NCI-H774 (cell line): ENCODE measurements at regions not wholly inside any gene's neighbourhood (a gene's known extent, or its start where the extent isn't known, plus 50 kb on each side); places are given as distances from the start of the nearest gene placed in this dataset.

Experiments
- DNase-seq: peaks from one replicate; lab custom pipeline; 2025; lab: John Stamatoyannopoulos, UW

- DNase-seq, result no peak
These were observed 100.7 kb upstream of the RTL1 start for GRCh38 chr14:101004176-101004575.

DNA sequence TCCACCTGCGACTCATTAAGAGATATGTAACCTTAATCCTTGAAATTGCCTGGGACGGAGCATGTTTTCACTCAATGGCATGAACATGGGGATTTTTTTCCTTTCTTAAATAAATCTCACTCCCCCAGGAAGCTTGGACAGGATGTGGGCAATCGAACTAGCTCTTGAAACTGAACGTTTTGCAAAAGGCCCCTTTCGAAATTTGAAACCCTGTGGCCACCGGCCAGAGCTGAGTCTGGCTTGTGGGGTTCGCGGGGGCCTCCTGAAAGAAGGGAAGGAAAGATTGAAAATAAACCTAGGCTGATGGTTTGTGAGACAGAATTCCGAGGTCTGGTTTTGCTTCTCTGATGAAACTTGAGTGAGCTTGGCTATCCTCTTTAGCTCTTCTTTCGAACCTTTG, 101.4 kb upstream of the RTL1 start:
- no peak for DNase-seq

DNA sequence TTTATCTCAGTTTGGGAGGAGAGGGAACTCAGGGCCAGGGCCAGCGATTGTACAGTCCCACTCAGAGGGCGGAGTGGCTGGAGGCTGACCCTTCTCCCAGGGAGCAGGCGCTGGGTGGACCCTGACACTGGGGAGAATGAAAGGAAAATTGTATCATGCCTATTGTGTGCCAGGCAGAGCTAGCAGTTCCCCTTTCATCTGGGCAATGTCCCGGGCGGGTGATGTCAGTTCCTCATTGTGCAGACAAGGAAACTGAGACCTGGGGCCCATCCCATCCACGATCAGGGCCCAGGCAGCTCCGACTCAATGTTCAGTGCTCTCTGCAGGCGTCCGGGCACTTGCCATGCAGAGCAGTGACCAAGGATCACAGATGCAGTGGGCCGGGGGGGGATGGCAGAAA, 101.9 kb upstream of the RTL1 start:
- no peak for DNase-seq

GRCh38 chr14:101006008-101006407, 102.5 kb upstream of the RTL1 start:
- DNase-seq, result no peak

DNA sequence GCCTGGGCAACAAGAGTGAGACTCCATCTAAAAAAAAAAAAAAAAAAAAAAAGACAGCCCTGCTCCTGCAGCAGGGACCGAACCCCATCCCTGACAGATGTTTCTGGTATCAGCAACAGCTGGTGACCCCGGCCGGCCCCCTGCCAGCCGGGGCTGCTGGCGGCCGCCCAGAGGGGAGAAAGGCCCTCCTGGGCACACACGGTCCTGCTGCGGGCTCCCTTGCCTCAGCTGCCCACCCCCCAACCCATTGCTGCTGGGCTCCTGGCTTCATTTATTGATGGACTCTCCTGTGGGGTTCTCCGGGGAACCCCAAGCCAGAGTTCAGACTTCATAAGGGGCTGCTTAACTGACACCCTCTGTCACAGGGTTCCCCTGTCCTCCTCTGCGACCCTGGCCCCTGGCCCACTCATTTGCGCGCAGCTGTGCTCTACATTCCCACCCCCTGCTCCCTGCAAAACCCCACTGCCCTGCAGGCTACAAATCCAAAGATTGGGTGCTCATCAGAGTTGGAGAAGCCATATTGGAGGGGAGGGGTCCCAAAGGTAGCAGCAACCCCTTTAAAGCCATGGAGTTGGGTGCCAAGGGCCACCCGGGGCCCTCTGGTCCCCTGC, 103.6 kb upstream of the RTL1 start:
- DNase-seq, result no peak

GRCh38 chr14:101007765-101008164, 104.2 kb upstream of the RTL1 start:
- DNase-seq, result no peak

DNA sequence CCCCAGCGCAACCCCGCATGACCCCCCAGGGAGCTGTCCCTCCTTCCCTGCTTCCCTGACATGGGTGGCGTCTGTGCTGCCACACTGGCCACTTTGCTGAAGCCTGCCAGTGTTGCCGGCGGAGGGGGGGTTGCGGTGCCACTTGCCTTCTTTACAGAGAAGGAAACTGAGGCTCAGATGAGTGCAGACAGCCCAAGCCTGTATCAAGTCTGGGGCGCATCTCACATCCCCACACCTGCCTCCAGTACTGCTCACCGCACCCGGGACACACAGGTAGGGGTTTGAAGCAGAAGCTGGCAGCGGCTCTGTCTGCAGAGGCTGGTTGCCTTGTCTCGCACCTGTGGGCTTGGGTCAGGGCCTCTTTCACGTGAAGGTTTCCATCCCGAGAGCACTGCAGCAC, 104.7 kb upstream of the RTL1 start:
- no peak for DNase-seq

GRCh38 chr14:101008631-101009336, 105.3 kb upstream of the RTL1 start:
- DNase-seq, result no peak

- DNase-seq, result no peak
These were observed 106.0 kb upstream of the RTL1 start for GRCh38 chr14:101009531-101009930.

- DNase-seq, result no peak
These were observed 106.8 kb upstream of the RTL1 start for GRCh38 chr14:101010293-101010692.

DNA sequence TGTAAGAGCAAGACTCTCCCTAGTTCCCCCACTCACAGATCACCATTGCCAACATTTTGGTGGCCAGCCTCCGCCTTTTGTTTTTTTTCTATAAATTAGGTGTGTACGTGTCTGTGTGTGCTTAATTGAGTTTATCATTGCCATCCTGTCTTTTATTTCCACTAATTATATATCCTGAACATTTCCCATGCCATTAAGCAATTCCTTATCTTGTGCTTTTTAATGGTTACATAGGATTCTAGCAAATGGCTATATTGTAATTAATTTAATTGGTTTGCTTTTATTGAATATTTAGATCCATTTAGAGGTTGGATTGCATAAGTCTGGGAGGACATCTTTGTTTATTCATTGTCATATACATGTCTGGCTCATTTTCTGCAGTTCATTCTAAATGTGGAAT, 107.3 kb upstream of the RTL1 start:
- DNase-seq, result no peak

DNA sequence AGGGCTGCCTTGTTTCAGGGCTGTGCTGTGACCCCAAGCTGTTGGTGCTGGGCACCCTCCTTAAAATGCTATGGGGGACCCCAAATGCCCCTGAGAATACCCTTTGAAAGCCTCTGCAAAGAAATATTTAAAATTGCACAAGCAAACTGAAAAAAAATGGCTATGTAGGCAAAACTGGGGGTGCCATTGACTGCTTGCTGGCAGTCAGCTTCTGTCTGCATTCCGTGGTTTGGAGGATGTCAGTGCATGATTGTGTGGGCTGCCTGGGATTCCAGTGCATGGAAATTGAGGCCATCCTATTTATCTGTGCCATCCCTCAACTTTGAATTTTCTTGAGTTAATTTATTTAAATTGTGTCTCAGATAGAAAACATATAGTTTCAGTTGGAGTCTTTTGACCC, 113.7 kb upstream of the RTL1 start:
- DNase-seq, result no peak

DNA sequence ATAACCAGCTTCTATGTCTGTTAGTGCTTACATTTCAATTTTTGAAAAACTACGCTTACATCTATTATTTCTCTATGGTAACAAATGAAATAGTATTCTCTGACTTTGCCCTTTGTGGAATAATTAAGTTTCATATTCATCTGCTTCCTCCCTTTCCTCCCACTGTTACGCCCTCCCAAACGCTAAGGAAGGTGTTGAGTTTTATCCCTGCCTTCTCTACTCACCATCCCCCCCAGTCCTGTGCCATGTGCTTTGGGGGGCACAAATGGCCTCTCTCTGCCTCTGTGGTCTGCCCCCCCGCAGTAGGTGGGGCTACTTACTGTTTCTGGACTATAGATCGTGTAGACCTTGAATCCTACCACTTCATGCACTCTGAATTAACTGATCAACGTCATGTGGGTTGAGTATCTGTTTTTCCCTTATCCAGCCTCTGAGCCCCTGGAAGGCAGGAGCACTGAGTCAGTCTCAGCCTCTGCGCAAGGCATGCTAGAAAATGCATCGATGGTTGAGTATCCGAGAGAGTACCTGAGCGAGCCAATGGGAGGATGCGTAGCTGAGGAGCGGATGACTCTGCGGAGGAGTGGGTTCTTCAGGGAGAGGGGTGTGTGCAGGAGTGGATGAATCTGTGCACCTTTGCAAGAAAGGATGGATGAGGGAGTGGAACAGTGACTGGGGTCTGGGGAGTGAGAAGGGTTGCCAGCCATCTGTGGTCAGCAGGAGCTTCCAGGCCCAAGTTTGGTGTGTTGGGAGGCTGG, 114.5 kb upstream of the RTL1 start:
- no peak for DNase-seq

DNA sequence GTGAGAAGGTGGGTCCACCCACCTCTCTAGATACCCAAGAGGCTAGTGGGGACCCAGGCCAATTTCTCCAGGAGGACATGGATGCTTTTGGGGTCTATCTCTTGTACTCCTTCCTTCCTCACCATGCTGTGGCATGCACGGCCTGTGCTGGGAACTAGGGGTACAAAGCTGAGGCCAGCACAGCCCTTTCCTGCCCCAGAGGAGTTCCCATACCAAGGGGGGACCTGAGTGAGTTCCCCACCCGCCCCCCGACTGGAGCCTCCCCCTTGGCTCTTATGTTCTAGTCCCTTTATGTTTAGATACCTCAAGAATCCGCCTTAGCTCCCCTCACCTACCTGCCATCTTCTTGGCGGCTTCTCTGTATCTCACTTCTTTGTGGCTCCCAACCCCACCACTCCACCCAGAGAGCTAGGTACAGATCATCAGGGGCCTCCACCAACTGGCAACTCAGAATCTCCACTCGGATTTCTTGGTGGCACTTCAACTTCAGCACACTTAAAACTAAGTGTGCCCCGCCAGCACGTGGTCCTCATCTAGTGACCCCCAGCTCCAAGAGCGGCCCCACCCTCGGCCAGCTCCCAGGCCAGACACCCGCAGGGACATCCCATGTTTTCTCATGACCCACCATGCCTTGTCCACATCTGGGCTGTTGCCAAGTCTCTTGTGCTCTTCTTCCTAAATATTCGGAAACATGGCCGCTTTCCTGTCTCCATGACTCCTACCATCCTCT, 115.2 kb upstream of the RTL1 start:
- no peak for DNase-seq

DNA sequence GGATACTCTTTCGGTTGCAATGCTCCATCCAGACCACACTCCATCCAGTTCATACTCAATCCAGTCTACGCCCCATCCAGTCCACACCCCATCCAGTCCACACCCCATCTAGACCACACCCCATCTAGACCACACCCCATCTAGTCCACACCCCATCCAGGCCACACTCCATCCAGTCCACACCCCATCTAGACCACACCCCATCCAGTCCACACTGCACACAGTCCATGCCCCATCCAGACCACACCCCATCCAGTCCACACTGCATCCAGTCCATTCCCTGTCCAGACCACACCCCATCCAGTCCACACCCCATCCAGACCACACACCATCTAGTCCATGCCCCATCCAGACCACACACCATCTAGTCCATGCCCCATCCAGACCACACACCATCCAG, 116.0 kb upstream of the RTL1 start:
- no peak for DNase-seq

DNA sequence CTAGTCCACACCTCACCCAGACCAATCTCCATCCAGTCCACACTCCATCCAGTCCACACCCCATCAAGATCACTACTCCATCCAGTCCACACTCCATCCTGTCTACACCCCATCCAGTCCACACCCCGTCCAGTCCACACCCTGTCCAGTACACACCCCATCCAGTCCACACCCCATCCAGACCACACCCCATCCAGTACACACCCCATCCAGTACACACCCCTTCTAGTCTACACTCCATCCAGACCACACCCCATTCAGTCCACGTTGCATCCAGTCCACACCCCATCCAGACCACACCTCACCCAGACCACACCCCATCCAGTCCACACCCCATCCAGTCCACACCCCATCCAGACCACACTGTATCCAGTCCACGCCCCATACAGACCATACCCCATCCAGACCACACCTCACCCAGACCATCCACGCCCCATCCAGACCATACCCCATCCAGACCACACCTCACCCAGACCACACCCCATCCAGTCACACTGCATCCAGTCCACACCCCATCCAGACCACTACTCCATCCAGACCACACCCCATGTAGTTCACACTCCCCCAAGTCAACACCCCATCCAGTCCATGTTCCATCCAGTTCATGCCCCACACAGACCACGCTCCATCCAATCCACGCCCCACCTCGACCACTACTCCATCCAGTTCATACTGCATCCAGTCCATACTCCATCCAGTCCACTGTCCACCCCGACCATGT, 116.6 kb upstream of the RTL1 start:
- DNase-seq, result no peak

DNA sequence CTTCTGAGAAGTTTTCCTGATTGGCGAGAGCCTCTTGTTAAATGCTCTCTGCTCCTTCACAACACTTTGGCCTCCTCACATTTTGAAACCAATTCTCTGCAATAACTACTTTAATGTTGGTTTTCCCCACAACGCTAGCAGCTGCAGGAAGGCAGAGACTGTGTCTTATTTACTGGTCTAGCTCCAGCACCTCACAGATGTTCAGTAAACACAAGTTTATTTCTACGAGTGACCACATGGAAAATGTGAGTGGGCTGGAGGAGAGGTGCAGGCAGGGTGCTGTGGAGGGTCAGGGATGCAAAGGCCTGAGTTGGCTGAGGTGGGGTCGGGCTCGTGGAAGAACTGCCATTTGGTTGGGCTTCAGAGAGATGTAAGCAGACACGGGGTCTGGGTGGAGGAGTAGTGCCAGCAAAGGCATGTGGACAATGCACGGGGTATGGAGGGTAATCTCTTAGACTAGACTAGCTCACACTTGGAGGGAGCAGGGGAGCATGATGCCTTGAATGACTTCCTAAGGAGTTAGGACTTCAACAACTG, 117.4 kb upstream of the RTL1 start:
- DNase-seq, result no peak

GRCh38 chr14:101022121-101022520, 118.6 kb upstream of the RTL1 start:
- no peak for DNase-seq

DNA sequence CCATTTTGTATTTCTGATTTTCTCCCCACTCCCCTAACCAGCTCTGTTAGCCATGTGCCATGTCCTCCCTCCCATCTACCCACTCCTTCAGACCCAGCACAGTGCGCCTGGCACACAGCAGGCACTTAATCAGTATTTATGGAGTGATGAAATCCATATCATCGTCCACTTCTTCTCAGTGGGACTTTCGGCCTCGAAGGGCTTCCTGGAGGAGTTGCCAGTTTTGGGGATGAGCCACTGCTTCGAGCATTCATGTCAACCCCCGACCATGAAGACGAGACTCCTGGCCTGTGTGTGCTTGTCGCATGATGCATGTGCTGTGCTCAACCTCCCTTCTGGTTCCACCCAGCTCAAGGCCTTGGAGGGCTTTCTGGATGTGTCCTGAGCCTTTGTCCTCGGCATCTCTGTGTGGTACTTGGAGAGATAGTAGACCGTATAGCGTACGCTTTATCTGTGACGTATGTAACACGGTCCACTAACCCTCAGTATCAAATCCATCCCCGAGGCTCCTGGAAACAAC, 119.5 kb upstream of the RTL1 start:
- DNase-seq, result no peak

DNA sequence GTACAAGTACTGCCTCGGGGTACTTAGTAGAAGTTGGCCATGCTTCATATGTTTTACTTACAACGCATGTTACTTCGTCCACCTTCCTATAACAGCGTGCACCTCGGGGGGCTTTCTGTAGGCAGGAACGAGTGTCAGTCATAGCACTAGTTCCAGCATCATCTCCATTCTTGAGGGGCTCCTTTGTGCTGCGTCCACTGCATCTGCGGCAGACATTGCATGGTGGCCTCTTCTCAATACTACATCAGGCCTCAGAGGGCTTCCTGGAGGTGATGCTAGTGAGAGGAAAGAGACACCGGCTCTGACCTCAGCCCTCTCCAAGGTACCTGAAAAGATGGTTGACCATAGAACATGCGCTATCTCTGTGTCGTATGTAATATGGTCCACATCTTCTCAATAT, 121.2 kb upstream of the RTL1 start:
- no peak for DNase-seq

GRCh38 chr14:101025131-101025530, 121.6 kb upstream of the RTL1 start:
- no peak for DNase-seq

- DNase-seq, result no peak
These were observed 122.2 kb upstream of the RTL1 start for GRCh38 chr14:101025696-101026095.
